DND-41 (cell line): ENCODE measurements at regions not wholly inside any gene's neighbourhood (a gene's known extent, or its start where the extent isn't known, plus 50 kb on each side); places are given as distances from the start of the nearest gene placed in this dataset.

Experiments
- ATAC-seq: fragments of 200-7000 bp; cut with Tn5 transposase; 3 replicates; pipeline ENCODE4 v1.9.1; 2021; ENCODE audit warnings: low read depth; ENCODE audit not compliant: insufficient read depth
- DNase-seq: peaks from one replicate; pipeline ENCODE4 v3.0.0-alpha.2; 2020
- H2AFZ ChIP-seq: 2 replicates; pipeline ENCODE4 v1.6.0; 2012; ENCODE audit warnings: low read depth, low read length
- H3K27ac ChIP-seq: 2 replicates; pipeline ENCODE4 v1.5.1; 2012; ENCODE audit warnings: low read length, inconsistent platforms
- H3K27me3 ChIP-seq: fragments of 200-600 bp; sonication (generic); 2 replicates; pipeline ENCODE4 v1.6.0; 2012; ENCODE audit warnings: low read length, mild to moderate bottlenecking, inconsistent platforms; ENCODE audit not compliant: insufficient read depth, poor library complexity
- H3K36me3 ChIP-seq: 2 replicates; pipeline ENCODE4 v1.5.1; 2012; ENCODE audit warnings: low read length, inconsistent platforms; ENCODE audit not compliant: insufficient read depth
- H3K4me1 ChIP-seq: 2 replicates; pipeline ENCODE4 v1.5.1; 2012; ENCODE audit warnings: mild to moderate bottlenecking, low read length; ENCODE audit not compliant: insufficient read depth
- H3K4me2 ChIP-seq: 2 replicates; pipeline ENCODE4 v1.6.0; 2012; ENCODE audit warnings: mild to moderate bottlenecking, moderate library complexity, low read length, inconsistent platforms; ENCODE audit not compliant: insufficient read depth
- H3K4me3 ChIP-seq, 2 experiments: fragments of 200-600 bp in 1 of 2; shearing (Covaris generic) in 1 of 2; 2 replicates each; pipeline ENCODE4 v1.5.1; 2012 to 2016; ENCODE audit warnings: inconsistent platforms in 2 of 2, low read length in 2 of 2, mild to moderate bottlenecking in 2 of 2, low read depth in 1 of 2, moderate library complexity in 1 of 2
- H3K79me2 ChIP-seq: 2 replicates; pipeline ENCODE4 v1.6.0; 2012; ENCODE audit warnings: low read length, inconsistent platforms; ENCODE audit not compliant: insufficient read depth
- H3K9ac ChIP-seq: 2 replicates; pipeline ENCODE4 v1.6.0; 2012; ENCODE audit warnings: low read depth, mild to moderate bottlenecking, inconsistent platforms, low read length, moderate library complexity
- H3K9me3 ChIP-seq: 2 replicates; pipeline ENCODE4 v1.5.1; 2012; ENCODE audit warnings: low read length, moderate library complexity, mild to moderate bottlenecking, inconsistent platforms; ENCODE audit not compliant: insufficient read depth, severe bottlenecking
- H4K20me1 ChIP-seq: 2 replicates; pipeline ENCODE4 v1.6.0; 2012; ENCODE audit warnings: low read length; ENCODE audit not compliant: insufficient read depth
- EZH2 ChIP-seq: IDR thresholded peaks from 3 replicates; pipeline ENCODE4 v1.6.1; 2012; ENCODE audit warnings: borderline replicate concordance, low read depth, mild to moderate bottlenecking, moderate library complexity, low read length, inconsistent platforms; ENCODE audit not compliant: severe bottlenecking
- TF ChIP-seq, protein P1 (sequence below): IDR thresholded peaks from 2 replicates; pipeline ENCODE4 v1.5.1; 2012; ENCODE audit warnings: borderline replicate concordance, low read length, moderate library complexity, mild to moderate bottlenecking; ENCODE audit not compliant: poor library complexity, severe bottlenecking; ENCODE audit errors: extremely low read depth

DNA sequence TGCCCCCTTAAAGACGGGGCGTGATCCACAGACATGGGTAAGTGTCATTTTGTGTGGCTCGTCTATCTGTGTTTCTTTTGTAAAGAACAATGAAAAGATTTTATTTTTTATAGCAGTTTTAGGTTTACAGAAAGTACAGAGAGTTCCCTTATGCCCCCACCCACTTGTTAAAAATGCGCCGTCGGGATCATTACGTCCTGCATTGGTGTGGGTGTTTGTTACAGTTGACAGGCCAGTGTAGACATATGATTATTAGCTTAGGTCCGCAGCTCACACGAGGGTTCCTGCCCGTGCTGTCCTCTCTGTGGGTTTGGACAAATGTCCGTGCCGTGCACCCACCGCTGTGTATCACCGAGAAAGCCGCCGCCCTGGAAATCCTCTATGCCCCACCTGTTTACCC lies 50.5 kb downstream of the RGS12 start:
- Histone ChIP-seq H4K20me1 (peaks cover 22% of the 10 kb centered on the region), H3K36me3 (no peaks in the 10 kb centered on the region), H2AFZ (no peak overlapping the region), H3K27me3 (no peaks in the 10 kb centered on the region), H3K27ac (no peak overlapping the region), H3K9me3 (no peaks in the 10 kb centered on the region), H3K4me3 (no peak overlapping the region), H3K9ac (no peak overlapping the region), H3K4me1 (no peaks in the 10 kb centered on the region), H3K4me2 (no peak overlapping the region), H3K79me2 (no peaks in the 10 kb centered on the region)
- TF ChIP-seq, protein P1, sequence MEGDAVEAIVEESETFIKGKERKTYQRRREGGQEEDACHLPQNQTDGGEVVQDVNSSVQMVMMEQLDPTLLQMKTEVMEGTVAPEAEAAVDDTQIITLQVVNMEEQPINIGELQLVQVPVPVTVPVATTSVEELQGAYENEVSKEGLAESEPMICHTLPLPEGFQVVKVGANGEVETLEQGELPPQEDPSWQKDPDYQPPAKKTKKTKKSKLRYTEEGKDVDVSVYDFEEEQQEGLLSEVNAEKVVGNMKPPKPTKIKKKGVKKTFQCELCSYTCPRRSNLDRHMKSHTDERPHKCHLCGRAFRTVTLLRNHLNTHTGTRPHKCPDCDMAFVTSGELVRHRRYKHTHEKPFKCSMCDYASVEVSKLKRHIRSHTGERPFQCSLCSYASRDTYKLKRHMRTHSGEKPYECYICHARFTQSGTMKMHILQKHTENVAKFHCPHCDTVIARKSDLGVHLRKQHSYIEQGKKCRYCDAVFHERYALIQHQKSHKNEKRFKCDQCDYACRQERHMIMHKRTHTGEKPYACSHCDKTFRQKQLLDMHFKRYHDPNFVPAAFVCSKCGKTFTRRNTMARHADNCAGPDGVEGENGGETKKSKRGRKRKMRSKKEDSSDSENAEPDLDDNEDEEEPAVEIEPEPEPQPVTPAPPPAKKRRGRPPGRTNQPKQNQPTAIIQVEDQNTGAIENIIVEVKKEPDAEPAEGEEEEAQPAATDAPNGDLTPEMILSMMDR: no peak
- TF ChIP-seq EZH2: no peak
- DNase-seq (no peak), ATAC-seq (no peak)

DNA sequence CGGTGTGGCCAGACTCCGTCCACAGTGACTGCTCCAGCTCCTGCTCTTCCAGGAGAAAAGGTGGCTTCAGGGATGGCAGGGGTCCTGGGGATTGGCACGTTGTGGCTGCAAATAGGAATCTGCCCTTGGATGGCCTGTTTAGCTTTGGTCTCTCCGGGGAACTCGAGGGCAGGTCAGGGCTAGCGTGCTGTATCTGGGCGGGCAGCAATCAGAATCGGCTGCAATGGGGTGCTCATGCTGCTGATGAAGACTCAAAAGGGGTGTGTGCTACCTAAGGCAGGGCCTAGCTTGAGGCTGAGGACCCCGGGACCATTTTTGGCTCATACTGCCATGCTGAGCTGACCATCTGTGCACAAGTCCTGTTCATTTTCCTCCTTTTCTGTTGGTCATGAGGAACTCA lies 51.3 kb downstream of the RGS12 start:
- Histone ChIP-seq H3K27me3 (no peaks in the 10 kb centered on the region), H4K20me1 (peaks cover 20% of the 10 kb centered on the region), H3K36me3 (no peaks in the 10 kb centered on the region), H2AFZ (no peak overlapping the region), H3K27ac (no peak overlapping the region), H3K9me3 (no peaks in the 10 kb centered on the region), H3K9ac (no peak overlapping the region), H3K4me2 (no peak overlapping the region), H3K4me3 (no peak overlapping the region), H3K4me1 (no peaks in the 10 kb centered on the region), H3K79me2 (no peaks in the 10 kb centered on the region)
- ATAC-seq (no peak), DNase-seq (no peak)
- TF ChIP-seq EZH2: no peak
- TF ChIP-seq, protein P1: no peak

DNA sequence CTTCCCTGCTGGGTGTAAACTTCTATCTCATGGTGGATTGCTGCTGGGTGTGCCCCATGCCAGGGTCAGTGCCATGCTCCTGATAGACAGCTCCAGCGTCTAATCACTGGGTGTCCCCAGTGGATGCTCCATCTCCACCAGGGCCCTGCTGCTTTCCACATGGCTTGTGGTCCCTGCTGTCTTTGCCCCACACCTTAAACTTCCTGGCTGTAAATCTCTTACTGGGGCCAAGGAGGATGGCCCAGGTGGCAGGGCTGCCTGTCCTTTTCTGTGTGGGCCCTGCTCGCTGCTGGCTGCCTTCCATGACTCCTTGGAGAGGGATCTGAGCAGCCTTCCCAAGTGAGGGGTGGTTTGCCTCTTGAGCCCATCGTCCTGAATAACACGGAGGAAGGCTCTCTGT lies 51.8 kb downstream of the RGS12 start:
- TF ChIP-seq, protein P1: no peak
- TF ChIP-seq EZH2: no peak
- H3K4me2 ChIP-seq: no peak overlapping the region
- H2AFZ ChIP-seq: no peak overlapping the region
- no peak overlapping the region for H3K4me3 ChIP-seq
- no peaks in the 10 kb centered on the region for H3K4me1 ChIP-seq
- no peaks in the 10 kb centered on the region for H3K36me3 ChIP-seq
- peaks cover 20% of the 10 kb centered on the region for H4K20me1 ChIP-seq
- DNase-seq (no peak), ATAC-seq (no peak)
- no peaks in the 10 kb centered on the region for H3K79me2 ChIP-seq
- H3K9me3 ChIP-seq: no peaks in the 10 kb centered on the region
- no peak overlapping the region for H3K27ac ChIP-seq
- no peak overlapping the region for H3K9ac ChIP-seq
- no peaks in the 10 kb centered on the region for H3K27me3 ChIP-seq

DNA sequence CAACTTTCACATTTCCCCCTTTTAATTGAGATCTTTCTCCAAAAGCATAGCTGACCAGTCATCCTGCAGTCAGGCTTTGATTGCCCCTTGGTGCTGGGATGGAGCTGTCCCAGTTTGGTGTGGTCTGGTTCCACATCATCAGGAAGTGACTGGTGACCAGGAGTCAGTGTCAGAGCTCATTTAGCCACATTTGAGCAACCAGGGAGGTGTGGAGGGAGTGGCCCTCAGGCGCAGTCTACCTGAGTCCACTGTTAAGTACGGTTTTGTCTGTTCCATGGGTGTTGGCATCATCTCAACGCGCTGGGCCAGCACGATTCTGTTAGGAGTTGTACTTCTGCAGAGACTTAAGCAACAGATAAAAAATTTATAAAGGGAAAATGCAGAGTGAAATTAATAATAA lies 52.6 kb downstream of the RGS12 start:
- ATAC-seq (no peak), DNase-seq (no peak)
- Histone ChIP-seq H3K79me2 (no peaks in the 10 kb centered on the region), H3K27ac (no peak overlapping the region), H3K4me3 (no peak overlapping the region), H3K4me1 (no peaks in the 10 kb centered on the region), H3K36me3 (no peaks in the 10 kb centered on the region), H3K9ac (no peak overlapping the region), H2AFZ (no peak overlapping the region), H3K9me3 (no peaks in the 10 kb centered on the region), H3K4me2 (no peak overlapping the region), H4K20me1 (peaks cover 15% of the 10 kb centered on the region), H3K27me3 (no peaks in the 10 kb centered on the region)
- TF ChIP-seq, protein P1: no peak
- no peak for TF ChIP-seq EZH2
